ENCODE measurements at regions not wholly inside any gene's neighbourhood (a gene's known extent, or its start where the extent isn't known, plus 50 kb on each side); places are given as distances from the start of the nearest gene placed in this dataset.
"Not testable (repeated sequence)": the region's sequence is repeated elsewhere in the genome, so short reads cannot be mapped to it uniquely, and the experiment has no call there.

DNA sequence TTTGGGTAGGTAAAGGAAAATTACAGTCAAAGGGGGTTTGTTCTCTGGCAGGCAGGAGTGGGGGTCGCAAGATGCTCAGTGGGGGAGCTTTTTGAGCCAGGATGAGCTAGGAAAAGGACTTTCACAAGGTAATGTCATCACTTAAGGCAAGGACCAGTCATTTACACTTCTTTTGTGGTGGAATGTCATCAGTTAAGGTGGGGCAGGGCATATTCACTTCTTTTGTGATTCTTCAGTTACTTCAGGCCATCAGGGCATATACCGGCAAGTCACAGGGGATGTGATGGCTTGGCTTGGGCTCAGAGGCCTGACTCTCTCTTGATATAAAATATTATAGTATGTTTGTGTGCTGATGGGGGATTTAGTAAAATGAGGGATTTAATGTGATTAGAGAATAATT is 151.4 kb upstream of the GK2 start:
- DNase-seq (ENCODE audit: low read depth in 2 of 2) = not testable (repeated sequence)

GRCh38 chr4:79552311-79552710 is 144.3 kb upstream of the GK2 start:
- DNase-seq (ENCODE audit: low read depth in 2 of 2) = no peak

GRCh38 chr4:79551555-79551954 is 143.5 kb upstream of the GK2 start:
- DNase-seq (ENCODE audit: low read depth in 2 of 2) = no peak

GRCh38 chr4:79547851-79548250 is 139.8 kb upstream of the GK2 start:
- no peak for DNase-seq (ENCODE audit: low read depth in 2 of 2)

GRCh38 chr4:79545292-79545691 is 137.3 kb upstream of the GK2 start:
- not testable (repeated sequence) for DNase-seq (ENCODE audit: low read depth in 2 of 2)

DNA sequence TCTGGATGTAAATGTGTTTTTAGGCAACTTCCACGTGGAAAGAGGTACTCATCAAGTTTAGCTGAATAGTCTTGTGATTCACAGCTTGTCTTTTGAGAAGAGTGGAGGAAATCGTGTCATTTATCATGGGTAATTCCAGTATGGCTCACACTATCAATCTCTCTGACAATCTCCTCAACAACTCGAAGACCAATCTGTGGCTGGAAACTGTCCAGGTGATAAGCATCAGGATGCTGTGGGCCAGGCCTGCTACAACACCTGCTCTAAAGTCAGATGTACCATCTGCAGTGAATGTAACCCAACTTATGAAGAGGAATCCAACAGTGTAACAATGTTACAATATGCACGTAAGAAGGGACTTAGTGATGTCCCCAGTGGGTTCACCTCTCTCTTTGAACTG is 132.1 kb upstream of the GK2 start:
- DNase-seq (ENCODE audit: low read depth in 2 of 2) = no peak

- no peak for DNase-seq (ENCODE audit: low read depth in 2 of 2)
These were observed 127.5 kb upstream of the GK2 start for GRCh38 chr4:79535516-79535915.

- DNase-seq (ENCODE audit: low read depth in 2 of 2) = no peak
These were observed 120.2 kb upstream of the GK2 start for GRCh38 chr4:79528241-79528706.

DNA sequence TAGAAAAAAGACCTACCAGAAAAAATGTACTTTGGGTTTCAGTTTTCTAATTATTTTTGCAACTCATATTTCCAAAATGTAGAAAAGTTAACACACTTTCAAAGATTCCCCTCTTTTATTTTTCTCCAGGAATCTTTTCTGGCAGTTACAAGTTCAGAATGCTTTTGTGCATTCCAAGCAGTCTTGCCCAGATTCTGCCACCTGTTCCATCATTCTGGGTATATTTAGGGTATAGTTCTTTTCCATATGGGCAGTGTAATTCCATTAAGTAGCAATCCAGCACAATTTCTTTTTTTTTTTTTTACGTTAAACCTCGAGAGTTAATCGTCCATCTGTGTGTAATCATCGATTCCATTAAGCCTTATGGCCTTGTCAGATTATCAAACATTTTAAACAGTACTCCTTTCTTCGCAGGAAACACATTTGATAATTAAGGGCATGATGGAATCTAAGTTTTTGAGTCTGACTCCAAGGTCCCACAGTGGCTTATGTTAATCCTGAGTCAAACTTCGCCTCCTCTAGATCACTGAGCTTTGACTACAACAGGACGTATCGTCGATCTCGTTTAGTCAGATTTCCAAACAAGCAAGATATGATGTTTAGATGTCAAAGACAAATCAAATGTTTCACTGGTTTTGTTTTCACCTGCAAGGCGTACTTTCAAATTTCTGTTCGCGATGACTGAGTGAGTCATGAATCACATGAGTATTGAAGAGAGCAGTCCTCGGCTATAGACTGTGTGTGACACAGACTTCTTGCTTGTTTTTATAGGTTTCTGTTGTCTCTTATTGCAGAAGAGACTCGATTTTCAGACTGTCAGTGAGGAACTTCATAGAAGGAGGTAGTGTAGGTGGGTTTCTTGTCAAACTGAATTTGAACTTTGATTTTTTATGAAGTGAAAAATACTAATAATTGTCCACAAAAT is 118.9 kb upstream of the GK2 start:
- no peak for DNase-seq (ENCODE audit: low read depth in 2 of 2)

DNA sequence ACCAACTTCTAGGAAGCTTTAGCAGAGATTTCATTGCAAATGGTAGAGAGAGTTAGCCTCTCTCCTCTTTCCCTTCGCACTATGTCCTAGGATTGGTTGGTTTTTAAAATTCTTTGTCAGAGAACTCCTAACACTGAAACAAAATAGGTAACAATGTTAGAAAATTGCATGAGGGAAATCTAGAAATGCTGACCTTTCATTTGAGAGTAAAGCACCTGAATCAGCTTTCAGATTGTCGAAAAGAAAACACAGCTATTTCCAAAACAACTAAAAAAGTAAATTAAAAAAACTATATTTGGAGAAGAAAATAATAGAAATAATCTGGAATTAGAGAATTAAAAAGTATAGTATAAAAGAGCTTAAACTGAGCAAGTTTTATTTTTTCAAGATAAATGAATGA is 108.1 kb upstream of the GK2 start:
- DNase-seq (ENCODE audit: low read depth in 2 of 2) = no peak

GRCh38 chr4:79514621-79515329 is 106.7 kb upstream of the GK2 start:
- no peak for DNase-seq (ENCODE audit: low read depth in 2 of 2)

DNA sequence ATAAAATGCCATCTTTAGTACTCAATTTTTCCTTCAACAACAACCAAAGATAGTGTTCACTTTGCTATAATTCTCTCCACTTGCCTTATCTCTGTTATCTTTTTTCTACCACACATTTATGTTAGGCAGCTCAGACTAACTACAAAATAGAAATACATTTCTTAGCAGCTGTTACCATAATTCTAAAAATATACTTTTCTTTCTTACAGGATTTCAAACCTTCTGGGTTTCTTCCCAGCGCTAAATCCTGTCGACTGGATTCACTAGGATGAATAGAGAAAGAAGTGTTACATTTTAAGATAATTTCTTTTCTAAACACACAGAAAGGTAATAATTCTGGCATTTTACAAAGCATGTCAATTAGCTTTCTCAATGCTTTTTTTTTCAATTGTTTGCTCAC is 105.5 kb upstream of the GK2 start:
- DNase-seq (ENCODE audit: low read depth in 2 of 2) = no peak

DNA sequence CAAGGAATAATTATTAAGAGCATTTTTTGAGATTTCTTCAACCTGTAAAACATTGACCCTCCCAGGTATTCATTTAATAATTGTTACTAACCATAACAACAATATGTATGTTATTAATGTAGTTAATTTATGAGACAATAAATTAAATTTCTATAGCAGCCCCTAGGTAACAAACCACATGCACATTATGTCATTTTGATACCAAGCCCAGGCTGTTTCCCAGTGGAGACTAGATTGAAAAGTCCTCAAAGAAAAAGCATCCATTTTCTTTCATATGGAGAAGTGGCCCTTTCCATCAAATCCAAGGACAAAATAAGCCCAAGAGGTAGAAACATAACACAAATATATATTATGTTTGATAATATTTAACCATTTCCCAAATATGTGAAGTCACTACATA is 104.3 kb upstream of the GK2 start:
- DNase-seq (ENCODE audit: low read depth in 2 of 2) = no peak

DNA sequence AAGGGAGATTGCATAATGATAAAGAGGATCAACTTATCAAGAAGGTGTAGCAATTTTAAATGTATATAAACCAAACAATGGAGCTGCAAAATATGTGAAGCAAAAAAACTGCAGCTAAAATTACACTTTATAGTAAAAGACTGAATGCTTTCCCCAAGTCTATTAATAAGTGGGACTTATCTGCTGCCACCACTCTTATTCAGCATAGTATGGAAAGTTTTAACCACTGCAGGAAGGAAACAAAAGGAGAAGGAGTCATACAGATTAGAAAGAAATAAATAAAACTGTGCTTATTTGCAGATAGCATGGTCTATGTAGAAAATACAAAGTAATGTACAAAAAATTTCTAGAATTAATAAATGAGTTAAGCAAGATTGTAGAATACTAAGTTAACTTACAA is 94.1 kb upstream of the GK2 start:
- no peak for DNase-seq (ENCODE audit: low read depth in 2 of 2)

DNA sequence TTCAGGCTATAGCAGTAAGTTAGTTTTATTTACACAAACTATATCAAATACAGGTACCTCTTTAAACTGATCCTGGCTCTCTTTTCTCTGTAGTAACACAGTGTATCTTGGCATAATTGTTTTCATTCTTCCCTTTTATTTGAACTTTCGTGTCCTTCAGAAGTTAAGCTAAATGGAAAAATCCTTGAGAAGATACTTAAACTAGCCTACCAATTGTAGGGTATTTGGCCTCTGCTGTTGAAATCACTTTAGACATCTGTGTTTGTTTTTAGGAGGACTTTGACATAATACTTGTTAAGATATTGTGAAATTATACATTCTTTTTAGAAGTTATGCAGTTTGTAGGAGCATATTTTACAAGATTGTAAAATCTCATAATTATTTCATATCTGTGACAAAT is 90.3 kb upstream of the GK2 start:
- no peak for DNase-seq (ENCODE audit: low read depth in 2 of 2)

DNA sequence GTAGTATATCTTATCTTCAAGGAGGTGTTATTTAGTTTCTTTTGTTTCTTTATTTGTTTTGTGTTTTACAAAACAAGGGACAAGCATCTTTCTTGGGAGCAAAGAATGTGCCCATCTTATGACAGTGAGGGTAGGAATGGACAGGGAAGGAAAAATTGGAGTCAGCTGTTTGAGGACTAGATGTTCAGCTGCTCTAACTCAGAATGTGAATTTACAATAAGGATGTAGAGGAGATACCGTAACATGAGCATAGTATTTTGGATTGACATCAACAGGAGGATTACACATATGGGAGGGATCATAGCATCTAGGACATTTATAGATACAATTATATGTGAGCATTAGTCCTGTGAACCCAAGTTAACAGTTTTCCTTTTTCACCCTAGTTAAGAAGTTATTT is 89.0 kb upstream of the GK2 start:
- DNase-seq (ENCODE audit: low read depth in 2 of 2) = no peak

- no peak for DNase-seq (ENCODE audit: low read depth in 2 of 2)
These were observed 87.4 kb upstream of the GK2 start for GRCh38 chr4:79495447-79495846.

- DNase-seq (ENCODE audit: low read depth in 2 of 2) = no peak
These were observed 84.1 kb upstream of the GK2 start for GRCh38 chr4:79492148-79492547.

DNA sequence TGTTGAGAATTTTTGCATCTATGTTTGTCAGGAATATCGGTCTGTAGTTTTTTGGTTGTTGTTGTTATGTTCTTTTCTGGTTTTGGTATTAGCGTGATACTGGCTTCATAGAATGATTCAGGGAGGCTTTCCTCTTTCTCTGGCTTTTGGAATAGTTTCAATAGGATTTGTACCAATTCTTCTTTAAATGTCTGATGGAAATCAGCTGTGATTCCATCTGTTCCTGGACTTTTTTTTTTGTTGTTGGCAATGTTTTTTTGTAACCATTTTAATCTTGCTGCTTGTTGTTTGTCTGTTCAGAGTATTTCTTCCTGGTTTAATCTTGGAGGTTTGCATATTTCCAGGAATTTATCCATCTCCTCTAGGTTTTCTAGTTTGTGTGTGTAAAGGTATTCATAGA is 81.5 kb upstream of the GK2 start:
- no peak for DNase-seq (ENCODE audit: low read depth in 2 of 2)

- no peak for DNase-seq (ENCODE audit: low read depth in 2 of 2)
These were observed 68.2 kb upstream of the GK2 start for GRCh38 chr4:79476196-79476595.

- no peak for DNase-seq (ENCODE audit: low read depth in 2 of 2)
These were observed 65.4 kb upstream of the GK2 start for GRCh38 chr4:79473439-79473724.

GRCh38 chr4:79472693-79473438 is 64.8 kb upstream of the GK2 start:
- DNase-seq (ENCODE audit: low read depth in 2 of 2) = no peak

All from dermis microvascular lymphatic vessel endothelial cell (primary cell).